Activated T-cell treated with anti-CD3 and anti-CD28 coated beads, Interleukin-2, amount 50 U/mL, for 72 hours (primary cell): ENCODE measurements at regions not wholly inside any gene's neighbourhood (a gene's known extent, or its start where the extent isn't known, plus 50 kb on each side); places are given as distances from the start of the nearest gene placed in this dataset.
A peak's percentile ranks its signal among the peaks of the same experiment; 100 is the strongest.
"Not testable (repeated sequence)": the region's sequence is repeated elsewhere in the genome, so short reads cannot be mapped to it uniquely, and the experiment has no call there.

Source experiments
- ATAC-seq, 2 donors: fragments of 150-1000 bp; cut with Tn5 transposase; replicated peaks in 1 of 2; 2 replicates each; pipeline ENCODE4 v1.10.0; 2021; ENCODE audit warnings: moderate library complexity in 2 of 2, mild to moderate bottlenecking in 1 of 2
- DNase-seq, 2 donors: peaks; one replicate each; pipeline ENCODE4 v3.0.0; 2021 to 2022; ENCODE audit warnings: mixed read lengths in 1 of 2
- H3K27ac Mint-ChIP-seq: one replicate; pipeline ENCODE4 v1.8.0; 2022; ENCODE audit warnings: mild to moderate bottlenecking, moderate library complexity, mixed read lengths
- H3K27me3 Mint-ChIP-seq: one replicate; pipeline ENCODE4 v1.8.0; 2022; ENCODE audit warnings: low read depth, mixed read lengths
- H3K36me3 Mint-ChIP-seq, 2 donors: one replicate each; pipeline ENCODE4 v1.8.0; 2022; ENCODE audit warnings: mixed read lengths in 2 of 2, mild to moderate bottlenecking in 1 of 2; ENCODE audit not compliant: insufficient read depth in 2 of 2
- H3K4me1 Mint-ChIP-seq: one replicate; pipeline ENCODE4 v1.8.0; 2022; ENCODE audit warnings: low read depth, mixed read lengths
- H3K4me3 Mint-ChIP-seq, 2 donors: one replicate each; pipeline ENCODE4 v1.8.0; 2022; ENCODE audit warnings: mild to moderate bottlenecking in 2 of 2, mixed read lengths in 2 of 2, moderate library complexity in 2 of 2
- H3K9me3 Mint-ChIP-seq, 2 donors: one replicate each; pipeline ENCODE4 v1.8.0; 2022; ENCODE audit warnings: mixed read lengths in 2 of 2

- DNase-seq (no peak), ATAC-seq (no peak)
- H3K9me3 Mint-ChIP-seq, result no peaks in the 10 kb centered on the region
These were observed 121.0 kb upstream of the ARSJ start for GRCh38 chr4:114100288-114101031.

GRCh38 chr4:114103908-114104307 is 124.5 kb upstream of the ARSJ start:
- no peaks in the 10 kb centered on the region for H3K4me1 Mint-ChIP-seq
- H3K36me3 Mint-ChIP-seq, result no peaks in the 10 kb centered on the region
- H3K9me3 Mint-ChIP-seq, result no peaks in the 10 kb centered on the region
- DNase-seq, result no peak
- H3K27ac Mint-ChIP-seq, result no peak overlapping the region
- no peak for ATAC-seq
- no peak overlapping the region for H3K4me3 Mint-ChIP-seq
- peaks cover 6% of the 10 kb centered on the region for H3K27me3 Mint-ChIP-seq

More at GRCh38 chr4:114100288-114101031, 121.0 kb upstream of the ARSJ start:
- Mint-ChIP-seq H3K4me3 (no peak overlapping the region), H3K27ac (no peak overlapping the region), H3K36me3 (no peaks in the 10 kb centered on the region), H3K27me3 (peaks cover 6% of the 10 kb centered on the region), H3K4me1 (no peaks in the 10 kb centered on the region)

GRCh38 chr4:114108869-114109268 is 129.4 kb upstream of the ARSJ start:
- H3K9me3 Mint-ChIP-seq, result no peaks in the 10 kb centered on the region
- peaks cover 6% of the 10 kb centered on the region for H3K27me3 Mint-ChIP-seq
- no peak overlapping the region for H3K27ac Mint-ChIP-seq
- ATAC-seq (no peak), DNase-seq (no peak)
- no peaks in the 10 kb centered on the region for H3K4me1 Mint-ChIP-seq
- H3K36me3 Mint-ChIP-seq, result no peaks in the 10 kb centered on the region
- no peak overlapping the region for H3K4me3 Mint-ChIP-seq

GRCh38 chr4:114109776-114110175 is 130.3 kb upstream of the ARSJ start:
- no peak for ATAC-seq
- no peaks in the 10 kb centered on the region for H3K36me3 Mint-ChIP-seq
- H3K27ac Mint-ChIP-seq, result no peak overlapping the region
- no peaks in the 10 kb centered on the region for H3K9me3 Mint-ChIP-seq
- peaks cover 1% of the 10 kb centered on the region for H3K27me3 Mint-ChIP-seq
- DNase-seq, result no peak
- H3K4me1 Mint-ChIP-seq, result no peaks in the 10 kb centered on the region
- H3K4me3 Mint-ChIP-seq, result no peak overlapping the region

GRCh38 chr4:114115526-114115925 is 136.1 kb upstream of the ARSJ start:
- Mint-ChIP-seq H3K4me1 (no peaks in the 10 kb centered on the region), H3K36me3 (no peaks in the 10 kb centered on the region), H3K4me3 (no peak overlapping the region), H3K27ac (no peak overlapping the region), H3K9me3 (no peaks in the 10 kb centered on the region), H3K27me3 (no peaks in the 10 kb centered on the region)
- DNase-seq, result no peak
- no peak for ATAC-seq

GRCh38 chr4:114116861-114117260 is 137.4 kb upstream of the ARSJ start:
- Mint-ChIP-seq H3K4me1 (no peaks in the 10 kb centered on the region), H3K27ac (no peak overlapping the region), H3K27me3 (no peaks in the 10 kb centered on the region), H3K36me3 (no peaks in the 10 kb centered on the region), H3K9me3 (no peaks in the 10 kb centered on the region), H3K4me3 (no peak overlapping the region)
- DNase-seq, result no peak
- ATAC-seq, result no peak

- DNase-seq (no peak), ATAC-seq (no peak)
- peaks cover 6% of the 10 kb centered on the region in 2 donors for H3K9me3 Mint-ChIP-seq
- no peak overlapping the region for H3K27ac Mint-ChIP-seq
- no peaks in the 10 kb centered on the region for H3K4me1 Mint-ChIP-seq
- H3K36me3 Mint-ChIP-seq, result peaks cover 2 to 4% of the 10 kb centered on the region in 2 donors
- H3K4me3 Mint-ChIP-seq, result no peak overlapping the region
- H3K27me3 Mint-ChIP-seq, result no peaks in the 10 kb centered on the region
These were observed 141.8 kb upstream of the ARSJ start for GRCh38 chr4:114121221-114121620.

GRCh38 chr4:114132199-114132598 is 152.8 kb upstream of the ARSJ start:
- H3K4me3 Mint-ChIP-seq, result no peak overlapping the region
- no peaks in the 10 kb centered on the region for H3K27me3 Mint-ChIP-seq
- no peak for DNase-seq
- no peaks in the 10 kb centered on the region for H3K4me1 Mint-ChIP-seq
- no peak overlapping the region for H3K27ac Mint-ChIP-seq
- no peaks in the 10 kb centered on the region for H3K36me3 Mint-ChIP-seq
- no peak for ATAC-seq
- peaks cover 0 to 4% of the 10 kb centered on the region in 2 donors for H3K9me3 Mint-ChIP-seq

GRCh38 chr4:114132830-114133229 is 153.4 kb upstream of the ARSJ start:
- Mint-ChIP-seq H3K4me1 (no peaks in the 10 kb centered on the region), H3K27ac (no peak overlapping the region), H3K36me3 (no peaks in the 10 kb centered on the region), H3K4me3 (no peak overlapping the region), H3K9me3 (peaks cover 0 to 4% of the 10 kb centered on the region in 2 donors), H3K27me3 (no peaks in the 10 kb centered on the region)
- no peak for DNase-seq
- ATAC-seq, result no peak

- Mint-ChIP-seq H3K4me3 (no peak overlapping the region), H3K27ac (no peak overlapping the region), H3K36me3 (no peaks in the 10 kb centered on the region), H3K27me3 (no peaks in the 10 kb centered on the region), H3K4me1 (no peaks in the 10 kb centered on the region), H3K9me3 (peaks cover 1 to 2% of the 10 kb centered on the region in 2 donors)
- ATAC-seq (no peak), DNase-seq (no peak)
These were observed 156.6 kb upstream of the ARSJ start for GRCh38 chr4:114136069-114136468.

- DNase-seq (no peak), ATAC-seq (no peak)
- peaks cover 2% of the 10 kb centered on the region for H3K27me3 Mint-ChIP-seq
- no peaks in the 10 kb centered on the region for H3K4me1 Mint-ChIP-seq
- peaks cover under 1 to 1% of the 10 kb centered on the region in 2 donors for H3K9me3 Mint-ChIP-seq
- H3K4me3 Mint-ChIP-seq, result no peak overlapping the region
- no peaks in the 10 kb centered on the region for H3K36me3 Mint-ChIP-seq
- H3K27ac Mint-ChIP-seq, result no peak overlapping the region
These were observed 158.5 kb upstream of the ARSJ start for GRCh38 chr4:114137984-114138383.

GRCh38 chr4:114146947-114147618 is 167.6 kb upstream of the ARSJ start:
- Mint-ChIP-seq H3K4me1 (peaks cover 13% of the 10 kb centered on the region), H3K27ac (no peak overlapping the region)
- peak in 1 of 2 donors; percentile 21 for ATAC-seq

GRCh38 chr4:114147619-114148208 is 168.3 kb upstream of the ARSJ start:
- H3K27me3 Mint-ChIP-seq, result peaks cover 14% of the 10 kb centered on the region
- not testable (repeated sequence) for ATAC-seq, H3K27ac Mint-ChIP-seq, DNase-seq, H3K9me3 Mint-ChIP-seq, H3K36me3 Mint-ChIP-seq
- peak overlapping the region; percentile 69 to 83 for H3K4me3 Mint-ChIP-seq
- peaks cover 13% of the 10 kb centered on the region for H3K4me1 Mint-ChIP-seq

More at GRCh38 chr4:114146947-114147618, 167.6 kb upstream of the ARSJ start:
- Mint-ChIP-seq H3K4me3 (peak overlapping the region; percentile 69 to 83), H3K27me3 (peaks cover 14% of the 10 kb centered on the region), H3K9me3 (peaks cover 0 to 2% of the 10 kb centered on the region in 2 donors), H3K36me3 (peaks cover 1 to 4% of the 10 kb centered on the region in 2 donors)
- no peak for DNase-seq
